GM18498 (cell line): ENCODE measurements at regions not wholly inside any gene's neighbourhood (a gene's known extent, or its start where the extent isn't known, plus 50 kb on each side); places are given as distances from the start of the nearest gene placed in this dataset.

Experiments
- ATAC-seq: cut with Tn5 transposase; IDR thresholded peaks from one replicate; pipeline ENCODE4 v1.9.1; 2021; ENCODE audit warnings: mild to moderate bottlenecking, moderate library complexity; ENCODE audit not compliant: unreplicated experiment

DNA sequence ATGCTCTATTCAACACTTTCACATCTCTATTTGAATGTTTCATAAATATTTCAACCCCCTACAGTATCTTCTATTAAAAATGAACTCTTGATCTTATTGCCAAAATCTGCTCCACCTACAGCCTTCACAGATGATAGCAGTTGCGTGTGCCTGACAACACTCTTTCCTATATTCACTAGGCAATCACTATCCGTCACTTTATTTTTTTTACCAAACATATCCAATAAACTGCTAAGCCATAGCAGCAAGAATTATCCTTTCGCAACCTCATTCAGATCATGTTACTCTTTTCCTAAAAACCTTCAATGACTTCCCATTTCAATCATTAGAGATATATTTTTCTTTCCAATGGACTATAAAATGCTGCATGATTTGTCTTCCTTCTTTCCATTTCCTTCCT lies 629.8 kb upstream of the PCDH9 start:
- no peak for ATAC-seq

DNA sequence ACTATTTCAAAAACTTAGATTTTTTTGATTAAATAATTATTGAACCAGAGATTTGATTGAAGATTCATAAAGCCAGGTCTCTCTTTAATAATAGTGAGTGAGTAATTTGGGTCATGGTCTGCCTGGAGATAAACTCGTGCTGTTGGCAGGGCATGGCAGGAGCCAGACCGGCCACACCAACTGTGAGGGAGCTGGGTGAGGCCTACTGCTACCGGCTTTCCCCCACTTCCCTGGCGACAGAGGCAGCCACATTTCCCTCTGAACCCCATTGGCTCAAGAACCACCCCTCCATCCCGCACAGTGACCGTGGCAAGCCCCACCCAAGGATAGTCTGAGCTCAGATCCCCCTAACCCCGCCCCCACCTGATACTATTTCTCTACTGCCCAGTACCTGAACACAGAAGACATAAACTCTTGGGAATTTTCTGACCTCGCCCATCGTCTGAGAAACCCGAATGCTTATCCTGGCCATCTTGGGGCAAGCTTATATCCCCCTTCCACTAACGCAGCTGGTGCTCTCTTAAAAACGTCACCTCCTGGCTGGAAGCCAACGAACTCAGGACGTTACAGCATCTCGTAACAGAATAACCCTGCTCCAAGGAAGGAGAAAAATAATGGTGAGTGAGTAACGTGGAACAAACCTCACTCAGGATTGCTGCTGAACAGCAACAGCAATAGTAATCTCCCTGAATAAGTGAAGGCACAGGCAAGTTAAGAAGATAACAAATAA lies 627.6 kb upstream of the PCDH9 start:
- ATAC-seq, result no peak

DNA sequence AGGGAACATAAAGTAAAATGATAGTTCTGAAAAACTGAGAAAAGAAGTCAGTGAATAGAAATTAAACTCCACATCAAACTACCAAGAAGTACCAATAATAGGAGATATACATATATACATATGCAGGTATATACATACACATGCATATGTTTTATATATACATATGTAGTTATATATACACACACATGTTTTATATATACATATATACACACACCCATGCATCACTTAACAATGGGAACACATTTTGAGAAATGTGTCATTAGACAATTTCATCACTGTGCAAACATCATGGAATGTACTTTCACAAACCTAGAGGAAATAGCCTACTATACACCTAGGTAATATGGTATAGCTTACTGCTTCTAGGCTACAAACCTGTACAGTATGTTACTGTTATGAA lies 626.8 kb upstream of the PCDH9 start:
- ATAC-seq, result no peak

DNA sequence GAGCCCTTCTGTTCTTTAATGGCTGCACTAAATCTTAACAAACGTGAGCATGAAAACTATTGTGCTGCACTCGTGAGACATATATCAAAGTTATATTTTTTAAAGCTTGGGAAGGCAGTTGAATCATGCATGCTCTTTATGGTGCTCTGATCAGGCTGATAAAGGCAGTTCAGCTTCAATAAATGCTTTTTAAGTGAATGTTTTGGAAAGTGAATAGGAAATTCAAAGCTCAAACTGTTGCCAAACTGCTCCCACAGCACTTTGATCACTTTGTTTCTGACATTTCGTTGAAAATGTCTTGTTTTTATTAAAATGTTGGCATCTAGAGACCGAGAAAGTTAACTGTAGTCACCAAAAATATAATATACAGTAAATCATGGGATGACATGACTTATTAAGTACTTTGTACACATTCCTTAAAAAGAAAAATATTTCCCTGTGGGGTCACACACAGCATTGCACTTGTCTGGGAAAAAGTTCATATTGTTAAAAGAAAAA lies 625.7 kb upstream of the PCDH9 start:
- ATAC-seq, result no peak

DNA sequence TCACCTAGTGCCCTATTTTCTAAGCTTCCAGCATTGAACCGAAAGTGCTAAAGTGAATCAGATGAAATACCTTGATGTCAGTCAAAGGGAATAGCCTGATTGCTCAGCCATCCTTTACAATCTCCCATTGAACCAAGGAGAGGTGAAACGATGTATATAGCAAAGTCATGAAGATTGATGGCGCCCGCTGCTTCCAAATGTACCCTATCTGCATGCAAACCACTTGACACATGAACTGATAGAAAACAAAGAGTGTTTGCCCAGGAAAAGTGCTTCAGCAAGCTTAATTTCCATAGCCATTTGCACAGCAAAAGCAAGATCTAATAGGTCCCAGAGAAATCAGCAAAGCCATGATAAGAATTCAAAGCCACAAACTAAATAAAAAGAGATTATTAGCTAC lies 624.9 kb upstream of the PCDH9 start:
- ATAC-seq, result no peak

DNA sequence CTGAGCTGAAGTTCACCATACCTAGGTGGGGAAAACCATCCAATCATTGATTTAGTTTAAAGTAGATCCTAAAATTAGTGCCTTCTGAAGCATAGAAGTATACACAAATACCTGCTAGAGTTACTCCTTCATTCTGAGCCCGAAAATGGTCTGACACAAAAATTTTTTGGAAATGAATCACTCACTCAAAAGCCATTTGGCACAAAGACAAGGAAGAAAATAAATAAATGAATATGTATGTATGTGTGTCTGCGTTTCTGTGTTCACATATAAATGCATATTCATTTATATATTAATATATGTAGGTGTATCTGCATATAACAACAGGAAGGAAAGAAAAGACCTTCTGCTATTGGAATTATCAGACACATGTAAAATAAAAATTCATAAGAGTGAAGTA lies 614.4 kb upstream of the PCDH9 start:
- no peak for ATAC-seq

DNA sequence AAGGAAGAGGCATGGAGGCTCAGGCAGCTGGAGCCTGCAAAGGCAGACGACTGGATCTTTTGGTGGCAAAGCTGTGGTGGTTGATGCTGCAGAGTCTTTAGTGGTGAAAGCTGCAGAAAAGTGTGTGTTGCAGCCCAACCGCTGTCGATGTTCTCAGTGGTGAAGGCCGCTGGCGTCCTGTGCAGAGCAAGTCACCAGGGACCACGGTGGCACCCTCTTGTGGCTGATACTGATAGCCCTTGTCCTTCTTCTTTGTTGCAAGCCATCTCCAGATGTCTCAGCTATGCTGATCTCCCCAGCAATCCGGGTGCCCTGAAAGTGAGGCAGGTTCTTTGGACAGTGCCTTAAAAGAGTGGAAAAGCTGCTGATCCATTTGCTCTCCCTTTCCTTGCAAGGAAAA lies 610.9 kb upstream of the PCDH9 start:
- ATAC-seq, result no peak

DNA sequence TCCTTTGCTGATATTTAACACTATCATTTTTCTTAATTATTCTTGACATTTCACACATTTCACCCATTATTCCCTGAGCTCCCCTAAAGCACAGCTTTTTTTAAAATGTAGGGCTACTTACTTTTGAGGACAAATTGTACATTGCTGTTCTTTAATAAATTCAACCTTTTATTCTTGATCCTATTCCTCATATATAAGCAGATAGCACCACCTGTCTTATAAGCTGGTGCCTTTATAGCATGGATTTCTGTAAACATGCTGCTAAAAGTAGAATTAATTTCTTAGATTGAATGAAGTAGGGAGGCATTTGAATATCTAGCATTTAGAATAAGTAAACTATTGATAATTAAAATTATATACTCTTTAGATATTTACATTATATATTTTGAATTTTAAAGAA lies 603.4 kb upstream of the PCDH9 start:
- no peak for ATAC-seq

DNA sequence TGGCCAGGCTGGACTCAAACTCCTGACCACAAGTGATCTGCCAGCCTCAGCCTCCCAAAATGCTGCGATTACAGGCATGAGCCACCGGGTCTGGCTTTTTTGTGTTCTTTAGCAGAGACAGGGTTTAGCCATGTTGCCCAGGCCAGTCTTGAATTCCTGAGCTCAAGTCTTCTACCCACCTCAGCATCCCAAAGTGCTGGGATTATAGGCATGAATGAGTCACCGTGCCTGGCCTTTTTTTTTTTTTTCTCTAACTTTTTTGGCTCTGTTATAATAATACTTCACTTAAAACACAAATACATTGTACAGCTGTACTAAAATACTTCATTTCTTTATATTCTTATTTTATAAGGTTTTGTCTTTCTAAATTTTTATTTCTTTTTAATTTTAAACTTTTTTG lies 599.5 kb upstream of the PCDH9 start:
- no peak for ATAC-seq

DNA sequence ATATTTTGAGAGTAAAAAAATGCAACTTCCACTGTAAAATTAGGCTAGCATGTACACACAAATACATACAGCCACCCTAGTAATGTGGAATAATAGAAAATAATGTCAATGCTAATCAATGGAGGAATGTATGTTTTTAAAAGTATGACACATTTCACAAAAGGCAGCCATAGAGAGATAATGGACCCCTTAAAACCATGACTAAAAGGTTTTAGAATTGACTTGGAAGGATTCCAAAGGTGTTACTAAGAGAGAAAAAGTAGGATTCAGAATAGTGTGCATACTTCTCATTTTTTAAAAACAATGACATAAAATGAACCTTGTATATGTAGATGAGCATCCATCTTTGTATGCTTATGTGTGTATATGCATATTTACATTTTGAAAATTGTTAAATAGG lies 597.9 kb upstream of the PCDH9 start:
- no peak for ATAC-seq

DNA sequence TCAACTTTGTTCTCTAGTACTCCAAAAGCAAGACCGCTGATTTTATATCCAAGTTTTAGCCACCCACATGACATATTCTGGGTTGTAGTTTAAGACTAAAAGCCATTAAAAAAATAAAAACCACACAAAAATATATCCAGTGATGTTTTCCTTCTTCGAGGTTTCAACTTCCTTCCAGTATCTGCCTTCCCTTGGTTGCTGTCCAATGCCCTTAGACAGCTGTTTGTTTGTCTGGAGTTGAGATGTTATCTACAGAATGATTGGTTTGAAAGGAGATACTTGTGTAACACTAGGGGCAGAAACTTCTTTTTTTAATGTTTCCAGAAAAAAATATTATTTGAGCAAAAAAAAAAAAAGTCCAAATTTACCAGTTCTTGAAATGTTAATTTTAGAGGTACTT lies 591.5 kb upstream of the PCDH9 start:
- ATAC-seq, result no peak

DNA sequence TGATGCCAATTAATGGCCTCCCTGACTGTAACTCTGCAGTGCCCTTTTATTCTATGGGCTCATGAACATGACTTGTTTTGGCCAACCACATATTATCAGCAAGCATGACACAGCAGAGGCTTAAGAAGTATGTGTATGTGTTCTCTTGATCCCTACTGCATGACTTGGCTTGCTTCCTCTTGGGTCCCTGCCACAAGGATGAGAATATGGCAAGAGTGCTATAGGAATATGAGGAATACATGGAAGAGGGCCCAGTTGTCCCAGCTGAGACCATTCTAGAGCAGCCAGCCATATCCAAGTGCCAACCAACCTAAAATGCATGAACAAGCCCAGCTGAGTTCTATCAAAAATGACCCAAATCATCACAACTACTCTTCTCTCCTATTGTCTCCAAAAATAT lies 576.7 kb upstream of the PCDH9 start:
- no peak for ATAC-seq

DNA sequence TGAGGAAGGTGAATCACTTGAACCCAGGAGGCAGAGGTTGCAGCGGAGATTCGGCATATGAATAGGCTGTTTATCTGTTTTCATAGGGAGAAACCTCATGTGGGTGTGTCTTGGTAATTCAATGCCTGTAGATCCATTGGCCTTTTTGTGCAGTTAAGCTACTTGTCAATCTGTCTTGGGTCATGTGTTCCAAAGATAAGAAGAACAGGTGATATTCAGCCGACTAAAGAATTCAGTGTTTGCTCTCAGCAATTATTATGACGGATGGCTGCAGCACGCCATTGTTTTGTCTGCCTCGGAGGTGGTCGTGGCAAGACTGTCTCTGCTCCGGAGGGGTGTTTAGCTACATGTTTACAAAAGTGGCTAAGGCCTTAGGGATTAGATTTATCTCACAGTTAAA lies 573.0 kb upstream of the PCDH9 start:
- no peak for ATAC-seq

DNA sequence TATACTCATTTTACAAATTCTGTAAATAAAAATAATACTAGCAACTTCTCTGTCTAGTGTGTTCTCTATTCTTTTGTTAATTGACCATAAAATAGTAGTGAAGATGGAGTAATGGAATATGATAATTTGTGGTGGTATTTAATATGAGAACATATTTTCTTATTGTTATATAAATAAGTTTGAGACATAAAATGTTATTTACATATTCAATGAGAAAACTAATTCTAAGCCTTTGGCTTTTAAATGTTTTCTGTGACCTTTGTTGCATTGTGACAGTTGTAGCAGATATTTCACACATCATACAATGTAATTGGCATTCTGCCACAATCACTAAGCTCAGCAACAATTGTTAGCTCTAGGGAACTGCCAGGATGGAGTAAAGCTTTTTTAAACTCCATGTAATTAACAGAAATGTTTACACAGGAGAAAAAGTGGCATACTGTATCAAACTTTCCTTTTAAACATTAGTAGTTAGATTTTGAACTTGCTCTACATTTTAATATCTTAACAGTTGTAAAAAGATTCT lies 562.1 kb upstream of the PCDH9 start:
- no peak for ATAC-seq

DNA sequence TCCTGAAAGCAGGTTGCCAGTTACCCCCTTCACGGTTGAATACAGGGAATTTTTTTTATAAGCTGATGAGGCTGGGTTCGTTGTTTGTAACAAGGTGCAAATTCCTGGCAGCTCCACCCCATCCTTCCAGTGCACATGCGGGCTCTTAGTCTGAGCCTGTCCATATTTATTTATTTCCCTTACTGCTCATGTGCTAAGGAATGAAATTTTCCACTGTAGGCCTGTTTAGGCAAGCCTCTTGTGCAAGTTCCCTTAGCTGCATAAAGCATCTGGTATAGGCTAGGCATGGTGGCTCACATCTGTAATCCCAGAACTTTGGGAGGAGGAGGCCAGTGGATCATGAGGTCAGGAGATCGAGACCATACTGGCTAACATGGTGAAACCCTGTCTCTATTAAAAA lies 560.9 kb upstream of the PCDH9 start:
- ATAC-seq, result no peak

DNA sequence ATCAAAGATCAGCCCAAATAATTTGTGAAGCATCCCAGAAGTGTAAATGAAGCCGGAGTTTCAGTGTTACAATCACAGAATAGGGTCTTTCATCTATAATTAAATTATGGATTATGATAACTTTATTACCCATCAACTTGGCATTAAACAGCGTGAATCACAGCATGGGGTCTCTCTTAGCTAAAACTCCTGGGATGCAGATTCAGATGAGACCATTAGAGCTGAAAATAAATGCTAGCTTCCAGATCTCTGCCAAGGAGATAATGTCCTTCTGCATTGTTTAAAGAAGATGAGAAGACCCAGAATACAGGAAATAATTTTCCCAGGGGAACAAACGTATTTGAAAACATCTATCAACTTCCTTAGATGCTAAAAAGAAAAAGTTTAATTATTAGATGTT lies 546.0 kb upstream of the PCDH9 start:
- no peak for ATAC-seq

DNA sequence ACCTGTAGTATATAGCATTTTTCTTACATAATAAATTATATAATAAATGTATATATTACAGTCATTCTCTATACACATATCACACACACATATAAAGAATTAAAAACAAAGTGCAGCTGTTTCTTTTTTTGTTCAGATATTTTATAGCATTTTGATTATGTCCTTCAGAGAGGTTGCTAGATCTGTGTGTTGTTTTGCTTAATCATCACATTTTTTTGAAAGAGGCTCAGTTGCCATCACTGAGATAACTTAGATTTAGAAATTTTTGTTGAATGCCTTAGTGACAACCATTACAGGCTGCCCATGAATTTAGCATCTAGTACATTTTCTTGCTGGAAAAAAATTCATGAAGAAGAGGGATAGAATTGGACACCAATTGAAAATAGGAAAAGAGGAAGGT lies 545.2 kb upstream of the PCDH9 start:
- no peak for ATAC-seq

DNA sequence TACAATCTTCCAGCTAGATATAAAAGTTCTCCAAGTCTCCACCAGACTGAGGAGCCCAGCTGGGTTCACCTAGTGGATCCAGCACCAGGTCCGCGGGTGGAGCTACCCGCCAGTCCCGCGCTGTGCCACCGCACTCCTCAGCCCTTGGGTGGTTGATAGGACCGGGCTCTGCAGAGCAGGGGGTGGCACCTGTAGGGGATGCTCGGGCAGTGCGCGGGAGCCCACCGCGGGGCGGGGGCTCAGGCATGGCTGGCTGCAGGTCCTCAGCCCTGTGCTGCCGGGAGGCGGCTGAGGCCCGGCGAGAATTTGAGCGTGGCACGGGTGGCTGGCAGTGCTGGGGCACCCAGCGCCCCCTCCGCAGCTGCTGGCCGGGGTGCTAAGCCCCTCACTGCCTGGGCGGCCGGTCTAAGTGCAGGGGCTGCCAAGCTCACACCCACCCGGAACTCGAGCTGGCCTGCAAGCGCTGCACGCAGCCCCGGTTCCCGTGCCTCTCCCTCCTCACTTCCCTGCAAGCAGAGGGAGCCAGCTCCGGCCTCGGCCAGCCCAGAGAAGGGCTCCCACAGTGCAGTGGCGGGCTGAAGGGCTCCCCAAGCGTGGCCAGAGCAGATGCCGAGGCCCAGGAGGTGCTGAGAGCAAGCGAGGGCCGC lies 542.8 kb upstream of the PCDH9 start:
- ATAC-seq, result no peak

DNA sequence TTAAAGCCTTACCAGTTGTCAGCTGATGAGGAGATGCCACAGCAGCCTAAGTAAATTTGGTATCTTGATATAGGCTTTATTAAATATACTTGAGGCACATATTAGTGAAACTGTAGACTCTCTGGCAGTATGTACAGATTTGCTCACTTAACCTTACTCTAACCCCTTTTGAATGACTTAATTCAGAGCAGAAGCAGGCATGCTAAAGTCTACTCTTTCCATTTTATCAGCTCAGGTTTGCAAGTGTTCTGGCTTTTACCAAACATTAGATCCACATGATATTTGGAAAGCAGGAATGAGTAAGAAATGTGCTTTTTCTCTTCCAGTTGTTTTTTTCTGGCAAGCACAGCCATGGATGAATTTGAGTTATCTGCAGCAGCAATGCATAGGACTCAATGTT lies 541.0 kb upstream of the PCDH9 start:
- no peak for ATAC-seq

DNA sequence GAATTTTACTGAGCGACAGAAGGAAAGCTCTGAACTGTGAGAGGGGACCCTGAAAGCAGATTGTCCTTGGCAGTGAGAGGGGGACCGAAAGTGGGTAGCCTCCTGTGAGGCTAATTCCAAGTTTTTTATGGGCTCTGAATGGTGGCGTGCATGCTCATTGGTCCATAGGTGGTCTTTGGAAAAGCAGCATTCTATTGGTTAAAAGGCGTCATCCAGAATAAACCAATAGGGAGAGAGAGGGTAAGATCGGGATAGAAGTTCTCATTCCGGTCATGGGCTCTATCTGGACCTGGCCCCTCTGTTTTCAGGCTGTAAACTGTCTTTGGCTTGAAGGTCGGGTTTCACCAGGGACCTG lies 539.8 kb upstream of the PCDH9 start:
- no peak for ATAC-seq

DNA sequence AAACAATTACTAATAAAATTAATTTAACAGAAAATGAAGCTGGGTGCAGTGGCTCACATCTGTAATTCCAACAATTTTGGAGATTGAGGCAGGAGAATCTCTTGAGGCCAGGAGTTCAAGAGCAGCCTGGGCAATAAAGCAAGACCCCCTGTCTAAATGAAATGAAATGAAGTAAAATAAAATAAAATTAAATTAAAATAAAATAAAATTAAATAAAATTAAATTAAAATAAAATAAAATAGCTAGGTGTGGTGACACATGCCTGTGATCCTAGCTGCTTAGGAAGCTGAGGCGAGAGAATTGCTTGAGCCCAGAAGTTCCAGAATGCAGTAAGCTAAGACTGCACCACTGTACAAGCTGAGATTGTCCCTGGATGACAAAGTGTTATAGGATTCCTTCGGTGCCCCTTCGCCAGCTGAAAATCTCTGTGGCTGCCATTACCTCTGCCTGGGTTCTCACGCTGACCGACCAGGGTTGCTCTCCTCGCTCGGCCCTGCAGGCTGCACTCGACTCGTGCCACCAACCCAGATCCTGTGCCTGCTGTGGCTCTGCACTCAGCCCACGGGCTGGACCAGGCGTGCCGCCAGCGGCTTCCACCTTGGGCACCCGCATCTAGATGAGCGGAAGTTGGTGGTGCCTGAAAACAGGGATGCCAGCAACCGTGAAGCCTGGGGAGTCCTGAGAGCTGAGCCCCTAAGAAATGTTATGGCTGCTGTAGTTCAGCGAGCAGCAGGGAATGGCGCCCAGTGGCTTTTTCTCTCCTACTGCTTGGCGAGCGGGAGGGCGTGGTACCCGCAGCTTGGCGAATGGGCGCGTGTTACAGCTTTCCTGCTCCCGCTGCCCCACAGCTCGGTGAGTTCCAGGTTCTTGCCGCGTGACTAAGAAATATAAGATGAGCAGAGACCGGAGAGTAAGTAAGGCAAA lies 539.2 kb upstream of the PCDH9 start:
- no peak for ATAC-seq

DNA sequence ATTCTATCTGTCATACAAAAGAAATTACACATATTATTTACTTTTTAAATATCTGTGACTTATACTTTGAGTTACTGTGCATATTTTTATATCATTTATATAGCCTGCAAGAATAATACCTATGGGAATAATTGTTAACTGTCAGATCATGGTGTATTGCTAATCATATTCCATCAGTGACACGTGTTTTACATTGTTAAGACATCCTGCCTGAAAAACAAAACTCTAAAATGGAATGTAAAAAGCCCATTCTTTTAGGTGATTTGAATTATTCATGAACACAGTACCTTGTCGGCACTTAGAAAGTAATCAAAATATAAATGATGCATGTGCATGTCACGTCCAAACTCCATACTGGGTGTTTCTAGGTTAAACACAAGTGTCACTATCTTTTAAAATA lies 533.8 kb upstream of the PCDH9 start:
- ATAC-seq, result no peak
